Heart left ventricle (tissue), 13 donors: ENCODE measurements at regions not wholly inside any gene's neighbourhood (a gene's known extent, or its start where the extent isn't known, plus 50 kb on each side); places are given as distances from the start of the nearest gene placed in this dataset.

Experiments used
- POLR2A ChIP-seq, 2 donors: fragments of 450-650 bp; IDR thresholded peaks; one replicate each; pipeline ENCODE4 v1.6.1; 2017; ENCODE audit warnings: antibody characterized with exemption in 2 of 2, mild to moderate bottlenecking in 2 of 2, moderate library complexity in 2 of 2
- TF ChIP-seq, protein P1 (sequence below), 12 donors: fragments of 200-600 bp; sonication (generic) in 4 of 12; IDR thresholded peaks; one replicate each; pipeline versions ENCODE4 v1.5.0 to v1.8.0; 2018 to 2022; ENCODE audit warnings: antibody characterized with exemption in 12 of 12, mild to moderate bottlenecking in 5 of 12
- donor health status: ischemic (EF 13 %, LVEDD 7.1; RV severe dilation, severe dysfunction).
- donor health status: DM: no; HTN: yes; CAD: no.
- donor health status: DM: no; HTN: no; CAD: no.
- donor health status: ischemic (EF 25% LVEDD 6.9; RV normal size, moderate dysfunction).
- donor health status: ischemic (EF 25% LVEDD 5.7; RV mildly dilated, moderate dysfunction).
- donor health status: ischemic (EF 35%, LVEDD 5.7; RV mildly dilated, moderate dysfunction).
- donor health status: nonischemic (EF 11% LVEDD 7.7; RV severe dilation, severe dysfunction).
- donor health status: DM: yes; HTN: yes; CAD: no.
- donor health status: PGD.
- donor health status: ischemic (EF 29% LVEDD 5.4; RV normal size, mild dysfunction).
- donor health status: nonischemic (EF 23%, LVEDD 6.1; RV moderate dilation, normal function).

DNA sequence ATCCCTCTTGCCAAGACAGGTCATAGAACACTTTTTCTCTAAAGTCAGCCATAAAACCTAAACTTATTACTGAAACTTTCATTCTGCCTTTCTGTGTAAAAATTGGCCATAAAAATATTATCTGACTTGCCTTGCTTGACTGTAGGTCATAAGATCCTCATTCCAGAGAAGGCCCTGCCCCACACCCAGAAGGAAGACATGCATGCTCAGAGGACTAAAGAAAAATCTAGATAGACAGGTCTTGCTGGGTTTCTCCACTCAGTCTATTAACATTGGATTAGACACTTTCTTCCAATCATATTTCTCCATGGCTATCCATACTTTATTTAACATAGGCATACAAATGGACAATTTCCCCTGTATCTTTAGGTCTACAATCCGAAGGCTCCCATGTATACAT, 1066.5 kb downstream of the SLITRK1 start:
- TF ChIP-seq, protein P1, sequence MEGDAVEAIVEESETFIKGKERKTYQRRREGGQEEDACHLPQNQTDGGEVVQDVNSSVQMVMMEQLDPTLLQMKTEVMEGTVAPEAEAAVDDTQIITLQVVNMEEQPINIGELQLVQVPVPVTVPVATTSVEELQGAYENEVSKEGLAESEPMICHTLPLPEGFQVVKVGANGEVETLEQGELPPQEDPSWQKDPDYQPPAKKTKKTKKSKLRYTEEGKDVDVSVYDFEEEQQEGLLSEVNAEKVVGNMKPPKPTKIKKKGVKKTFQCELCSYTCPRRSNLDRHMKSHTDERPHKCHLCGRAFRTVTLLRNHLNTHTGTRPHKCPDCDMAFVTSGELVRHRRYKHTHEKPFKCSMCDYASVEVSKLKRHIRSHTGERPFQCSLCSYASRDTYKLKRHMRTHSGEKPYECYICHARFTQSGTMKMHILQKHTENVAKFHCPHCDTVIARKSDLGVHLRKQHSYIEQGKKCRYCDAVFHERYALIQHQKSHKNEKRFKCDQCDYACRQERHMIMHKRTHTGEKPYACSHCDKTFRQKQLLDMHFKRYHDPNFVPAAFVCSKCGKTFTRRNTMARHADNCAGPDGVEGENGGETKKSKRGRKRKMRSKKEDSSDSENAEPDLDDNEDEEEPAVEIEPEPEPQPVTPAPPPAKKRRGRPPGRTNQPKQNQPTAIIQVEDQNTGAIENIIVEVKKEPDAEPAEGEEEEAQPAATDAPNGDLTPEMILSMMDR (IDR thresholded peaks at IDR 0.05): no peak
- no peak for TF ChIP-seq POLR2A (IDR thresholded peaks at IDR 0.05)
